ENCODE measurements at regions not wholly inside any gene's neighbourhood (a gene's known extent, or its start where the extent isn't known, plus 50 kb on each side); places are given as distances from the start of the nearest gene placed in this dataset.

DNA sequence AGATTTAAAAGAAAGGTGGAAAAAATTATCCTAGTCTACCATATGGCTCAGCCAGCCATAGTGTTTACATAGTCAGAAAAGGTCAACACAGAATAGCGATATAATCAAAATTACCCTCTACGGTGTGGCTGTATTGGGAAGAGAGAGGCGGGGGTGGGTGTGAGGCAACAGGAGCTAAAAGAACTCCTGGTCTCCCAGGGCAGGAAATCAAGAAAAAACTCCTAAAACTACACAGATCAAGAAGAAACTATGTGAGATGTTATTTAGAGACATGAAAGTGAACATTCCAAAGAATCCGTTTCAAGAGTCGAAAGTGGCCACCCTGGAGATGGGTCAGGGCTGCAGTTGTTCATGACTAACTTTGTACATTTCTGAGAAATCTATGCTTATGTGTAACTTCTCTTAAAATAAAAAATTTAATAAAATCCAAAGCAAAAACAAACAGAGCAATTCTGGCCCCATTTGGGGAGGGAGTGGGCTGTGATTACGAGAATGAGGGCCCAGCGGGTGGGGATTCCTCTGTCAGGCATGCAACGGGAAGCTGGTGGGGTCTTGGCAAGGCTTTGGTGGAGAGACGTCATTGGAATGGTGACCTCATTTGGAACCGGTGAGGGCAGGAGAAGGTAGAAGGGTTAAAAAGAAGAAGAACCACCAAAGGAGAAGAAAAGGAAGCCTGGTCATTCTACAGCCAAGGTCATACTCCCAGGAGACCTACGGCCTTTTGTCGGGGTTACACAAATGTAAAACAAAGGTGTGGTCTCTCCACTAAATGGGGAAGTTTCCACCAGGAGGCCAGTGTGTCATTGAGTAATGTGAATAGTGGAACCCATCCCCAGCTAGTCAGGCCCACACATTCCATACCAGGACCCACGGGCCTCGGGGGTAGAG, 71.2 kb upstream of the DUSP5 start:
- H3K4me3 ChIP-seq (replicated peaks in 1 of 3): no peak overlapping the region
- 70 to 78% methylated on average over 14 of the region's 14 CpGs for WGBS, 2 donors
- peak overlapping the region in 1 of 3 donors; percentile 58 for H3K27ac ChIP-seq
- no peaks in the 10 kb centered on the region for H3K27me3 ChIP-seq
- no peaks in the 10 kb centered on the region for H3K36me3 ChIP-seq
- H3K9me3 ChIP-seq: no peaks in the 10 kb centered on the region
- DNase-seq: no peak
- H3K4me1 ChIP-seq: peaks cover 0 to 31% of the 10 kb centered on the region in 2 donors
- no peak for TF ChIP-seq POLR2A (IDR thresholded peaks at IDR 0.05)
- TF ChIP-seq, protein P1, sequence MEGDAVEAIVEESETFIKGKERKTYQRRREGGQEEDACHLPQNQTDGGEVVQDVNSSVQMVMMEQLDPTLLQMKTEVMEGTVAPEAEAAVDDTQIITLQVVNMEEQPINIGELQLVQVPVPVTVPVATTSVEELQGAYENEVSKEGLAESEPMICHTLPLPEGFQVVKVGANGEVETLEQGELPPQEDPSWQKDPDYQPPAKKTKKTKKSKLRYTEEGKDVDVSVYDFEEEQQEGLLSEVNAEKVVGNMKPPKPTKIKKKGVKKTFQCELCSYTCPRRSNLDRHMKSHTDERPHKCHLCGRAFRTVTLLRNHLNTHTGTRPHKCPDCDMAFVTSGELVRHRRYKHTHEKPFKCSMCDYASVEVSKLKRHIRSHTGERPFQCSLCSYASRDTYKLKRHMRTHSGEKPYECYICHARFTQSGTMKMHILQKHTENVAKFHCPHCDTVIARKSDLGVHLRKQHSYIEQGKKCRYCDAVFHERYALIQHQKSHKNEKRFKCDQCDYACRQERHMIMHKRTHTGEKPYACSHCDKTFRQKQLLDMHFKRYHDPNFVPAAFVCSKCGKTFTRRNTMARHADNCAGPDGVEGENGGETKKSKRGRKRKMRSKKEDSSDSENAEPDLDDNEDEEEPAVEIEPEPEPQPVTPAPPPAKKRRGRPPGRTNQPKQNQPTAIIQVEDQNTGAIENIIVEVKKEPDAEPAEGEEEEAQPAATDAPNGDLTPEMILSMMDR (IDR thresholded peaks at IDR 0.05): no peak
- intact Hi-C loops (cut with DNase I): no loop called here

DNA sequence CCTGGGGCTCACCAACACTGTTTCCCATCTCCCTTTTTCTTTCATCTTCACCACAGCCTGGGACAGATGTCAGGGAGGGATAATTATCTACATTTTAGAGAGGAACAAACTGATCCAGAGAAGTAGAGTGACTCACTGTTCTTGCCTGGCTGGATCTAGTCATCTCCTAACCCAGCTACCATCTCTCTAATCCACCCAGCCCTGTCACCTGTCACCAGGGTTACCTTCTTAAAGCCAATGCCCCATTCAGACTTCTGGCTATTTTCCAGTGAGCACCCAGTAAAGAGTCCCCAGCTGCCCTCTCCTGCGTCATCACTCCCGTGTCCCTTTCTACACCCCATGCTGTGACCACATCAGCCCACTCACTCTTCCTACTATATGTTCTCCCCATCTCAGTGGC, 68.4 kb upstream of the DUSP5 start:
- DNase-seq: no peak
- H3K27ac ChIP-seq: no peak overlapping the region

DNA sequence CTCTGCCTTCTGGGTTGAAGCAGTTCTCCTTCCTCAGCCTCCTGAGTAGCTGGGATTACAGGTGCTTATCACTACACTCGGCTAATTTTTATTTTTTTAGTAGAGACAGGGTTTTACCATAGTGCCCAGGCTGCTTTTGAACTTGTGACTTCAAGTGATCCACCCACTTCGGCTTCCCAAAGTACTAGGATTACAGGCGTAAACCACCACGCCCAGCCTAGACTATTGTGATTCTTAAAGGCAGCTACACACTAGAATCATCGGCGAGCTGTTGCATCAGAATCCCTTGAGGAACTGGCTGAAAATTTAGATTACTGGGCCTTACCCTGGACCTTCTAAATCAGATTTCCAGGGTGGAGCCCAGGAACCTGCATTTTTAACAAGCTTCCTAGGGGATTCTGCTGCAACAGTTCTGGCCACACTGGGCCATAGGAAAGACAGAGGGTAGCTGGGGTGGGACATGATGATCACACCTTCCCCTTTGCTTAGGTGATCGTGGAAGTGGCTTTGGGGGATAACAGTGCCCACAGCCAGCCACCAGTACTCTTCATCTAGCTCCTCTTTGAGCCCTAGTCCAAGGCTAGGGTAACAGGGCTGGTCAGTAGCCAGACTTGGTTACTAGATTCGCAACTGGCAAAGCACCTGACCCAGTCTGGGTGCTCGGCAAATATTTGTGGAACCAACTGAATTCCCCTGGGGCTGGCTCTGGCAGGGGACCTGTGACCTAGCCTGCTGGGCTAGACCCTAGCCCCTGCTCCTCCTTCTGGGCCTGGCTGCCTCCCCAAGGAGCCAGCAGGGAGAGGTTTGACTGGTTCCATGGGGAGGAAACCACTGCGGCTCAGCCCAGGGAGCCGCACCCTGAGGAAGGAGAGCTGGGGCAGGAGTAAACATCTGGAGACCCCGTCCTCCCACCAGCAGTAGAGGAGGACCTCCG, 67.1 kb upstream of the DUSP5 start:
- no peak for DNase-seq
- H3K36me3 ChIP-seq: no peaks in the 10 kb centered on the region
- H3K27ac ChIP-seq: no peak overlapping the region
- TF ChIP-seq, protein P1 (IDR thresholded peaks at IDR 0.05): no peak
- no peak for TF ChIP-seq POLR2A (IDR thresholded peaks at IDR 0.05)
- intact Hi-C loops (cut with DNase I): no loop called here
- no peaks in the 10 kb centered on the region for H3K9me3 ChIP-seq
- H3K4me1 ChIP-seq: peaks cover 0 to 17% of the 10 kb centered on the region in 2 donors
- WGBS, 2 donors: 78 to 80% methylated on average over 10 of the region's 13 CpGs
- H3K4me3 ChIP-seq (replicated peaks in 1 of 3): no peak overlapping the region
- H3K27me3 ChIP-seq: no peaks in the 10 kb centered on the region

More for the DNA sequence above, 68.4 kb upstream of the DUSP5 start:
- Histone ChIP-seq H3K9me3 (no peaks in the 10 kb centered on the region), H3K4me1 (peaks cover 0 to 23% of the 10 kb centered on the region in 2 donors), H3K27me3 (no peaks in the 10 kb centered on the region), H3K36me3 (no peaks in the 10 kb centered on the region), H3K4me3 (replicated peaks in 1 of 3) (no peak overlapping the region)
- intact Hi-C loops (cut with DNase I): no loop called here
- TF ChIP-seq POLR2A (IDR thresholded peaks at IDR 0.05): no peak
- TF ChIP-seq, protein P1 (IDR thresholded peaks at IDR 0.05): no peak
- 76 to 94% methylated on average over 2 of the region's 2 CpGs for WGBS, 2 donors

DNA sequence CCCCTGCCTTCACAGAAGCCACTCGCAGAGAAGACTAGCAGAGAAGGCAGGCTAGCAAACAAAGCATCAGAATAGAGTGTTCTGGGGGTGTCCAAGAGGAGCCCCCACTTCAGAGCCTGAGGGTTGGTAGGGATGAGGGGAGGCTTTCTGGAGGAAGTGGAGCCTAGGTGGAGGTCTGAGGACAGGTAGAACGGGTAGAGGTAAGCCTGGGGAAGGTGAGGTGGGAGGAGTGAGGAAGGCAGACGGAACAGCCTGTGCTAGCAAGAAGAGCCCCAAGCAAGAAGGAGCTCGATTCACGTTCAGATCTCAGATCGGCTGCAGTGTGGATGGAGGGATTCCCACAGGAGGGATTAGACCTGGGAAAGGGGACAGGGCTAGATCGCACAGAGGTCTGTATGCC, 66.0 kb upstream of the DUSP5 start:
- intact Hi-C loops (cut with DNase I): no loop called here
- H3K36me3 ChIP-seq: no peaks in the 10 kb centered on the region
- no peak for DNase-seq
- H3K27ac ChIP-seq: no peak overlapping the region
- no peak overlapping the region for H3K4me3 ChIP-seq (replicated peaks in 1 of 3)
- H3K27me3 ChIP-seq: no peaks in the 10 kb centered on the region
- no peaks in the 10 kb centered on the region for H3K9me3 ChIP-seq
- H3K4me1 ChIP-seq: peaks cover 0 to 7% of the 10 kb centered on the region in 2 donors
- WGBS, 2 donors: 72 to 77% methylated on average over 7 of the region's 7 CpGs
- no peak for TF ChIP-seq POLR2A (IDR thresholded peaks at IDR 0.05)
- TF ChIP-seq, protein P1 (IDR thresholded peaks at IDR 0.05): no peak

All from thyroid gland (tissue), 4 donors.